ENCODE measurements at regions not wholly inside any gene's neighbourhood (a gene's known extent, or its start where the extent isn't known, plus 50 kb on each side); places are given as distances from the start of the nearest gene placed in this dataset.
A peak's percentile ranks its signal among the peaks of the same experiment; 100 is the strongest.

GRCh38 chr2:12577091-12577490 lies 139.6 kb upstream of the TRIB2 start:
- no peak for DNase-seq

- DNase-seq = no peak
Observed at GRCh38 chr2:12577567-12578253, 139.0 kb upstream of the TRIB2 start.

- DNase-seq = no peak
Observed at GRCh38 chr2:12579018-12579417, 137.7 kb upstream of the TRIB2 start.

GRCh38 chr2:12584338-12584737 lies 132.4 kb upstream of the TRIB2 start:
- no peak for DNase-seq

- no peak for DNase-seq
Observed at GRCh38 chr2:12585784-12586183, 131.0 kb upstream of the TRIB2 start.

GRCh38 chr2:12587228-12587627 lies 129.5 kb upstream of the TRIB2 start:
- DNase-seq = no peak

- DNase-seq = no peak
Observed at GRCh38 chr2:12587729-12588522, 128.8 kb upstream of the TRIB2 start.

GRCh38 chr2:12588986-12589385 lies 127.8 kb upstream of the TRIB2 start:
- no peak for DNase-seq

- DNase-seq = no peak
Observed at GRCh38 chr2:12589802-12590320, 126.9 kb upstream of the TRIB2 start.

- no peak for DNase-seq
Observed at GRCh38 chr2:12592296-12592695, 124.4 kb upstream of the TRIB2 start.

GRCh38 chr2:12594590-12594989 lies 122.1 kb upstream of the TRIB2 start:
- DNase-seq = no peak

- no peak for DNase-seq
Observed at GRCh38 chr2:12596771-12597170, 120.0 kb upstream of the TRIB2 start.

- no peak for DNase-seq
Observed at GRCh38 chr2:12597610-12598009, 119.1 kb upstream of the TRIB2 start.

- no peak for DNase-seq
Observed at GRCh38 chr2:12602661-12603060, 114.1 kb upstream of the TRIB2 start.

GRCh38 chr2:12603781-12604295 lies 112.9 kb upstream of the TRIB2 start:
- no peak for DNase-seq

GRCh38 chr2:12604341-12604740 lies 112.4 kb upstream of the TRIB2 start:
- peak; percentile 3 for DNase-seq

- DNase-seq = no peak
Observed at GRCh38 chr2:12605366-12605765, 111.4 kb upstream of the TRIB2 start.

- no peak for DNase-seq
Observed at GRCh38 chr2:12605936-12606335, 110.8 kb upstream of the TRIB2 start.

GRCh38 chr2:12606472-12607000 lies 110.2 kb upstream of the TRIB2 start:
- no peak for DNase-seq

- no peak for DNase-seq
Observed at GRCh38 chr2:12607971-12608370, 108.8 kb upstream of the TRIB2 start.

GRCh38 chr2:12610314-12610713 lies 106.4 kb upstream of the TRIB2 start:
- no peak for DNase-seq

- no peak for DNase-seq
Observed at GRCh38 chr2:12612168-12612567, 104.6 kb upstream of the TRIB2 start.

GRCh38 chr2:12612671-12613070 lies 104.1 kb upstream of the TRIB2 start:
- no peak for DNase-seq

Data from NCI-H510A (cell line).